ENCODE measurements at regions not wholly inside any gene's neighbourhood (a gene's known extent, or its start where the extent isn't known, plus 50 kb on each side); places are given as distances from the start of the nearest gene placed in this dataset.

- TF ChIP-seq CTCF (IDR thresholded peaks at IDR 0.05) (no peak), POLR2AphosphoS5 (IDR thresholded peaks at IDR 0.05; ENCODE audit: low read depth, low read length) (no peak)
These were observed 336.3 kb downstream of the DYSF start for GRCh38 chr2:71789556-71790204.
